Mesenchymal stem cell (in vitro differentiated cells and primary cell): ENCODE measurements at regions not wholly inside any gene's neighbourhood (a gene's known extent, or its start where the extent isn't known, plus 50 kb on each side); places are given as distances from the start of the nearest gene placed in this dataset.
A peak's percentile ranks its signal among the peaks of the same experiment; 100 is the strongest.

Experiments used
- DNase-seq: peaks from one replicate; pipeline ENCODE4 v3.0.0-alpha.2; 2013
- H2AFZ ChIP-seq: one replicate; pipeline ENCODE4 v1.6.1; 2013; ENCODE audit warnings: low read depth, mild to moderate bottlenecking, control low read depth, inconsistent platforms, low read length, moderate library complexity
- H2AK5ac ChIP-seq: 2 replicates; pipeline ENCODE4 v1.6.1; 2013; ENCODE audit warnings: low read length, moderate library complexity, mild to moderate bottlenecking, inconsistent platforms; ENCODE audit not compliant: severe bottlenecking
- H2BK120ac ChIP-seq: one replicate; pipeline ENCODE4 v1.6.1; 2013; ENCODE audit warnings: low read depth, mild to moderate bottlenecking, inconsistent platforms, low read length, moderate library complexity
- H2BK12ac ChIP-seq, 2 experiments: one replicate each; pipeline ENCODE4 v1.6.1; 2013; ENCODE audit warnings: inconsistent platforms in 2 of 2, low read length in 2 of 2, mild to moderate bottlenecking in 2 of 2, moderate library complexity in 2 of 2, control low read depth in 1 of 2
- H2BK15ac ChIP-seq: one replicate; pipeline ENCODE4 v1.6.1; 2013; ENCODE audit warnings: mild to moderate bottlenecking, low read depth, inconsistent platforms; ENCODE audit not compliant: poor library complexity, severe bottlenecking
- H2BK5ac ChIP-seq: 2 replicates; pipeline ENCODE4 v1.6.1; 2013; ENCODE audit warnings: low read depth, mild to moderate bottlenecking, low read length, control low read depth, inconsistent platforms; ENCODE audit not compliant: poor library complexity, severe bottlenecking
- H3K14ac ChIP-seq, 2 experiments: one replicate each; pipeline ENCODE4 v1.6.1; 2013; ENCODE audit warnings: inconsistent platforms in 2 of 2, low read length in 2 of 2, control low read depth in 1 of 2, mild to moderate bottlenecking in 1 of 2, moderate library complexity in 1 of 2
- H3K18ac ChIP-seq, 2 experiments: one replicate each; pipeline ENCODE4 v1.6.1; 2013; ENCODE audit warnings: inconsistent platforms in 2 of 2, low read length in 2 of 2, control low read depth in 1 of 2, low read depth in 1 of 2, mild to moderate bottlenecking in 1 of 2
- H3K23ac ChIP-seq, 2 experiments: one replicate each; pipeline ENCODE4 v1.6.1; 2013; ENCODE audit warnings: inconsistent platforms in 2 of 2, low read length in 2 of 2, mild to moderate bottlenecking in 2 of 2, moderate library complexity in 2 of 2, control low read depth in 1 of 2
- H3K27ac ChIP-seq: 2 replicates; pipeline ENCODE4 v1.5.1; 2013; ENCODE audit warnings: mild to moderate bottlenecking, moderate library complexity, low read length, control low read depth, inconsistent platforms; ENCODE audit not compliant: poor library complexity, severe bottlenecking
- H3K27me3 ChIP-seq, 2 experiments: 2 replicates each; pipeline versions ENCODE4 v1.6.1 to v1.7.0; 2013; ENCODE audit warnings: low read length in 2 of 2, mild to moderate bottlenecking in 2 of 2, moderate library complexity in 2 of 2, control low read depth in 1 of 2, inconsistent platforms in 1 of 2; ENCODE audit not compliant: control insufficient read depth in 1 of 2, insufficient read depth in 1 of 2
- H3K36me3 ChIP-seq, 2 experiments: 2 replicates each; pipeline versions ENCODE4 v1.6.1 to v1.7.0; 2013; ENCODE audit warnings: low read length in 2 of 2, control low read depth in 1 of 2, inconsistent platforms in 1 of 2, low read depth in 1 of 2, mild to moderate bottlenecking in 1 of 2; ENCODE audit not compliant: insufficient read depth in 2 of 2, control insufficient read depth in 1 of 2
- H3K4ac ChIP-seq, 2 experiments: one replicate each; pipeline ENCODE4 v1.6.1; 2013; ENCODE audit warnings: inconsistent platforms in 2 of 2, low read length in 2 of 2, mild to moderate bottlenecking in 2 of 2, moderate library complexity in 2 of 2, control low read depth in 1 of 2, low read depth in 1 of 2
- H3K4me1 ChIP-seq: 2 replicates; pipeline ENCODE4 v1.6.1; 2013; ENCODE audit warnings: low read depth, low read length, control low read depth; ENCODE audit not compliant: control insufficient read depth, insufficient read depth
- H3K4me2 ChIP-seq: 2 replicates; pipeline ENCODE4 v1.6.1; 2013; ENCODE audit warnings: low read length, mild to moderate bottlenecking, inconsistent platforms; ENCODE audit not compliant: poor library complexity, severe bottlenecking
- H3K4me3 ChIP-seq, 2 experiments: 2 replicates each; pipeline versions ENCODE4 v1.5.1 to v1.7.0; 2013; ENCODE audit warnings: low read length in 2 of 2, mild to moderate bottlenecking in 2 of 2, control low read depth in 1 of 2, low read depth in 1 of 2; ENCODE audit not compliant: insufficient read depth in 1 of 2
- H3K79me1 ChIP-seq: replicated peaks from 2 replicates; pipeline ENCODE4 v1.6.1; 2013; ENCODE audit warnings: mild to moderate bottlenecking, control low read depth, low read length, inconsistent platforms; ENCODE audit not compliant: poor library complexity, severe bottlenecking
- H3K9ac ChIP-seq: 2 replicates; pipeline ENCODE4 v1.7.0; 2013; ENCODE audit warnings: mild to moderate bottlenecking, low read length, moderate library complexity
- H3K9me3 ChIP-seq: 2 replicates; pipeline ENCODE4 v1.7.0; 2013; ENCODE audit warnings: mild to moderate bottlenecking, low read length; ENCODE audit not compliant: control insufficient read depth
- H4K8ac ChIP-seq: one replicate; pipeline ENCODE4 v1.6.1; 2013; ENCODE audit warnings: inconsistent platforms, mild to moderate bottlenecking, low read length, moderate library complexity
- H4K91ac ChIP-seq: one replicate; pipeline ENCODE4 v1.6.1; 2013; ENCODE audit warnings: mild to moderate bottlenecking, low read length, inconsistent platforms
- WGBS: methylation state at CpG from one replicate; pipeline ENCODE4 v1.1.7; 2013; ENCODE audit warnings: mixed read lengths; 5-methylcytosine and 5-hydroxymethylcytosine counted together

GRCh38 chr4:74534936-74535335 lies 90.0 kb downstream of the AREG start:
- DNase-seq, result no peak
- H3K4me2 ChIP-seq, result no peak overlapping the region
- H2BK120ac ChIP-seq, result no peak overlapping the region
- no peaks in the 10 kb centered on the region for H3K4me1 ChIP-seq
- H3K9me3 ChIP-seq, result no peaks in the 10 kb centered on the region
- no peak overlapping the region for H3K14ac ChIP-seq
- no peak overlapping the region for H2AFZ ChIP-seq
- no peak overlapping the region for H3K18ac ChIP-seq
- no peak overlapping the region for H4K8ac ChIP-seq
- H3K4ac ChIP-seq, result no peak overlapping the region
- H2BK5ac ChIP-seq, result no peak overlapping the region
- no peak overlapping the region for H4K91ac ChIP-seq
- no peak overlapping the region for H3K4me3 ChIP-seq
- H3K79me1 ChIP-seq, result no peaks in the 10 kb centered on the region
- H3K27ac ChIP-seq, result no peak overlapping the region
- H2AK5ac ChIP-seq, result no peak overlapping the region
- H3K9ac ChIP-seq, result peak overlapping the region; percentile 16
- no peaks in the 10 kb centered on the region for H3K36me3 ChIP-seq
- H3K23ac ChIP-seq, result no peak overlapping the region
- H2BK12ac ChIP-seq, result no peak overlapping the region
- H3K27me3 ChIP-seq, result no peaks in the 10 kb centered on the region
- no peak overlapping the region for H2BK15ac ChIP-seq

GRCh38 chr4:74535512-74535911 lies 90.6 kb downstream of the AREG start:
- peak overlapping the region; percentile 75 for H4K8ac ChIP-seq
- H3K18ac ChIP-seq, result peak overlapping the region in 1 of 2 experiments; percentile 9
- H3K27ac ChIP-seq, result no peak overlapping the region
- H3K36me3 ChIP-seq, result no peaks in the 10 kb centered on the region
- no peaks in the 10 kb centered on the region for H3K27me3 ChIP-seq
- H2AK5ac ChIP-seq, result no peak overlapping the region
- no peak overlapping the region for H4K91ac ChIP-seq
- H3K79me1 ChIP-seq, result no peaks in the 10 kb centered on the region
- H3K14ac ChIP-seq, result no peak overlapping the region
- H2BK12ac ChIP-seq, result no peak overlapping the region
- no peak overlapping the region for H3K23ac ChIP-seq
- no CpG with 5 or more reads among the region's 1 CpG for WGBS
- no peaks in the 10 kb centered on the region for H3K9me3 ChIP-seq
- H2BK5ac ChIP-seq, result no peak overlapping the region
- H3K4ac ChIP-seq, result no peak overlapping the region
- no peak for DNase-seq
- no peak overlapping the region for H2BK120ac ChIP-seq
- H3K4me1 ChIP-seq, result no peaks in the 10 kb centered on the region
- no peak overlapping the region for H2BK15ac ChIP-seq
- H3K4me3 ChIP-seq, result no peak overlapping the region
- no peak overlapping the region for H2AFZ ChIP-seq
- H3K4me2 ChIP-seq, result no peak overlapping the region
- peak overlapping the region; percentile 16 for H3K9ac ChIP-seq

- Histone ChIP-seq H2BK12ac (no peak overlapping the region), H3K14ac (no peak overlapping the region), H3K4me1 (no peaks in the 10 kb centered on the region), H3K23ac (no peak overlapping the region), H4K8ac (no peak overlapping the region), H3K4me2 (no peak overlapping the region), H2AK5ac (no peak overlapping the region), H3K27ac (no peak overlapping the region), H3K4me3 (no peak overlapping the region), H4K91ac (no peak overlapping the region), H3K4ac (no peak overlapping the region), H3K36me3 (no peaks in the 10 kb centered on the region), H2BK5ac (no peak overlapping the region), H2BK15ac (no peak overlapping the region), H3K9ac (peak overlapping the region; percentile 30), H3K79me1 (no peaks in the 10 kb centered on the region), H3K9me3 (no peaks in the 10 kb centered on the region), H2BK120ac (no peak overlapping the region), H3K18ac (no peak overlapping the region), H3K27me3 (no peaks in the 10 kb centered on the region), H2AFZ (no peak overlapping the region)
- WGBS, result 63% methylated on average over 1 of the region's 1 CpG
- no peak for DNase-seq
Observed at GRCh38 chr4:74536557-74536956, 91.6 kb downstream of the AREG start.

- 98% methylated on average over 3 of the region's 3 CpGs for WGBS
- Histone ChIP-seq H3K36me3 (no peaks in the 10 kb centered on the region), H3K27ac (no peak overlapping the region)
Observed at GRCh38 chr4:74537459-74537858, 92.5 kb downstream of the AREG start.

More at GRCh38 chr4:74537459-74537858, 92.5 kb downstream of the AREG start:
- no peak overlapping the region for H3K14ac ChIP-seq
- H3K4me3 ChIP-seq, result no peak overlapping the region
- peak overlapping the region; percentile 30 for H3K9ac ChIP-seq
- H2BK120ac ChIP-seq, result no peak overlapping the region
- H2BK15ac ChIP-seq, result no peak overlapping the region
- H2BK12ac ChIP-seq, result no peak overlapping the region
- H3K23ac ChIP-seq, result no peak overlapping the region
- peak overlapping the region in 1 of 2 experiments; percentile 34 for H3K18ac ChIP-seq
- H3K27me3 ChIP-seq, result no peaks in the 10 kb centered on the region
- H3K4me2 ChIP-seq, result no peak overlapping the region
- no peak overlapping the region for H2BK5ac ChIP-seq
- H3K9me3 ChIP-seq, result no peaks in the 10 kb centered on the region
- H4K91ac ChIP-seq, result no peak overlapping the region
- peak overlapping the region; percentile 8 for H2AK5ac ChIP-seq
- H4K8ac ChIP-seq, result no peak overlapping the region
- H3K4ac ChIP-seq, result no peak overlapping the region
- DNase-seq, result no peak
- H3K4me1 ChIP-seq, result no peaks in the 10 kb centered on the region
- no peaks in the 10 kb centered on the region for H3K79me1 ChIP-seq
- no peak overlapping the region for H2AFZ ChIP-seq
